ENCODE measurements at regions not wholly inside any gene's neighbourhood (a gene's known extent, or its start where the extent isn't known, plus 50 kb on each side); places are given as distances from the start of the nearest gene placed in this dataset.

DNA sequence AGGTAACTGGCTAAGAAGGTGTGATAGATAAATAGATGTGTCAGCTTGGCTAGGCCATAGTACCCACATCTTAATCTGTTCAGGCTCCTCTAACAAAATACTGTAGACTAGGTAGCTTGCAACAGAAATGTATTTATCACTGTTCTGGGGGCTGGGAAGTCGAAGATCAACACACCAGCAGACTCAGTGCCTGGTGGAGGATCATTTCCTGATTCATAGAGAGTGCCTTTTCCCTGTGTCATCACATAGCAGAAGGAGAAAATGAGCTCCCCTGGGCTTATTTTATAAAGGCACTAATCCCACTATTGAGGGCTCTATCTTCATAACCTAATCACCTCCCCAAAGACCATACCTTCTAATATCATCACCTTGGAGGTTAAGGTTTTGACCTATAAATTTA is 532.7 kb upstream of the OLFM3 start:
- TF ChIP-seq, protein P1, sequence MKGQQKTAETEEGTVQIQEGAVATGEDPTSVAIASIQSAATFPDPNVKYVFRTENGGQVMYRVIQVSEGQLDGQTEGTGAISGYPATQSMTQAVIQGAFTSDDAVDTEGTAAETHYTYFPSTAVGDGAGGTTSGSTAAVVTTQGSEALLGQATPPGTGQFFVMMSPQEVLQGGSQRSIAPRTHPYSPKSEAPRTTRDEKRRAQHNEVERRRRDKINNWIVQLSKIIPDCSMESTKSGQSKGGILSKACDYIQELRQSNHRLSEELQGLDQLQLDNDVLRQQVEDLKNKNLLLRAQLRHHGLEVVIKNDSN (IDR thresholded peaks at IDR 0.05) = no peak
- TF ChIP-seq ZBTB7A (IDR thresholded peaks at IDR 0.05; ENCODE audit: low read depth) = no peak
- no peak for TF ChIP-seq EP300 (IDR thresholded peaks at IDR 0.05; ENCODE audit: borderline replicate concordance)
- TF ChIP-seq EGR1 (IDR thresholded peaks at IDR 0.05) = no peak
- TF ChIP-seq NFIC (IDR thresholded peaks at IDR 0.05) = no peak
- TF ChIP-seq, protein P2, sequence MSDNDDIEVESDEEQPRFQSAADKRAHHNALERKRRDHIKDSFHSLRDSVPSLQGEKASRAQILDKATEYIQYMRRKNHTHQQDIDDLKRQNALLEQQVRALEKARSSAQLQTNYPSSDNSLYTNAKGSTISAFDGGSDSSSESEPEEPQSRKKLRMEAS (IDR thresholded peaks at IDR 0.05) = no peak
- TF ChIP-seq TCF12 (IDR thresholded peaks at IDR 0.05; ENCODE audit: low read depth) = no peak
- TF ChIP-seq, protein P3, sequence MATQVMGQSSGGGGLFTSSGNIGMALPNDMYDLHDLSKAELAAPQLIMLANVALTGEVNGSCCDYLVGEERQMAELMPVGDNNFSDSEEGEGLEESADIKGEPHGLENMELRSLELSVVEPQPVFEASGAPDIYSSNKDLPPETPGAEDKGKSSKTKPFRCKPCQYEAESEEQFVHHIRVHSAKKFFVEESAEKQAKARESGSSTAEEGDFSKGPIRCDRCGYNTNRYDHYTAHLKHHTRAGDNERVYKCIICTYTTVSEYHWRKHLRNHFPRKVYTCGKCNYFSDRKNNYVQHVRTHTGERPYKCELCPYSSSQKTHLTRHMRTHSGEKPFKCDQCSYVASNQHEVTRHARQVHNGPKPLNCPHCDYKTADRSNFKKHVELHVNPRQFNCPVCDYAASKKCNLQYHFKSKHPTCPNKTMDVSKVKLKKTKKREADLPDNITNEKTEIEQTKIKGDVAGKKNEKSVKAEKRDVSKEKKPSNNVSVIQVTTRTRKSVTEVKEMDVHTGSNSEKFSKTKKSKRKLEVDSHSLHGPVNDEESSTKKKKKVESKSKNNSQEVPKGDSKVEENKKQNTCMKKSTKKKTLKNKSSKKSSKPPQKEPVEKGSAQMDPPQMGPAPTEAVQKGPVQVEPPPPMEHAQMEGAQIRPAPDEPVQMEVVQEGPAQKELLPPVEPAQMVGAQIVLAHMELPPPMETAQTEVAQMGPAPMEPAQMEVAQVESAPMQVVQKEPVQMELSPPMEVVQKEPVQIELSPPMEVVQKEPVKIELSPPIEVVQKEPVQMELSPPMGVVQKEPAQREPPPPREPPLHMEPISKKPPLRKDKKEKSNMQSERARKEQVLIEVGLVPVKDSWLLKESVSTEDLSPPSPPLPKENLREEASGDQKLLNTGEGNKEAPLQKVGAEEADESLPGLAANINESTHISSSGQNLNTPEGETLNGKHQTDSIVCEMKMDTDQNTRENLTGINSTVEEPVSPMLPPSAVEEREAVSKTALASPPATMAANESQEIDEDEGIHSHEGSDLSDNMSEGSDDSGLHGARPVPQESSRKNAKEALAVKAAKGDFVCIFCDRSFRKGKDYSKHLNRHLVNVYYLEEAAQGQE (IDR thresholded peaks at IDR 0.05; ENCODE audit: low read depth) = no peak
- TF ChIP-seq TAF1 (IDR thresholded peaks at IDR 0.05; ENCODE audit: low read depth) = no peak
- TF ChIP-seq YY1 (IDR thresholded peaks at IDR 0.05; ENCODE audit: low read depth) = no peak
- TF ChIP-seq CREB1 (IDR thresholded peaks at IDR 0.05; ENCODE audit: low read depth) = no peak
- TF ChIP-seq FOXM1 (IDR thresholded peaks at IDR 0.05; ENCODE audit: borderline replicate concordance, low read depth) = no peak
- TF ChIP-seq TEAD4 (IDR thresholded peaks at IDR 0.05) = no peak
- no peak for TF ChIP-seq CEBPB (IDR thresholded peaks at IDR 0.05)
- TF ChIP-seq RAD21 (IDR thresholded peaks at IDR 0.05; ENCODE audit: low read depth) = no peak

DNA sequence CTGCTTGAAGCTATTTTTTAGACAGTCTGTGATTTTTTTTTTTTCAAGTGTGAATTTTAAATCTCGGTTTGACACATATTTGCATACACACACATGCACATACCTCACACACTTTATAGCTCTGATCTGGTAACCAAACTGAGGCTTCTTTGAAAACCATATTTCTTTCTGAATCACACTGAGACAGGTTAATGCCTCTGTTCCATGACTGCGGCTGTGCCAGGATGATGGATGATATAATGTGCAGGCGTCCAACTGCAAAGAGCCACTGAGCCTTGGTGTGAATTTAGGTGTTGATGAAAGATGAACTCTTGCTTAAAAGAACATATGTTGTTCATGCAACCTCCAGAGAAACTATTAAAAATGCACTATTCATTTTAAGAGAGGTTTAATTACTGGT is 504.0 kb upstream of the OLFM3 start:
- no peak for TF ChIP-seq NFIC (IDR thresholded peaks at IDR 0.05)
- no peak for TF ChIP-seq TCF12 (IDR thresholded peaks at IDR 0.05; ENCODE audit: low read depth)
- TF ChIP-seq EGR1 (IDR thresholded peaks at IDR 0.05) = no peak
- TF ChIP-seq TAF1 (IDR thresholded peaks at IDR 0.05; ENCODE audit: low read depth) = no peak

DNA sequence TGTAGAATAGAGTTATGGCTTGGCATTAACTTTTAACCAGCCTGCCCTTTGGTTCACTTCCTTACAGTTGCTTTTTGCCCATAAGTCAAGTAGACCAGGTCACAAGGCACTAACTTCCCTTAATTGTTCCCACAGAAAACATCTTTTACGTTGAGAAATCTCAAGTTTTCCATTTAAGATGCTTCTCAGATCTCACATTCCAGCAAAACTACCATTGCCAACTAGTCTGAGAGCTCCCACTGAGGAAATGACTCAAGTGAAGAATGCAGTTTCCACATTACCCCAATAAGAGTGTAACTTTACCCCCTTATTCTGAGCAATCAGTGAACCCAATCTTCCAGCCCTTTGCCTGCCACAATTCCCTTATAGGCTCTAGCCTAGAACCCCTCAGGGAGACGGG is 502.2 kb upstream of the OLFM3 start:
- TF ChIP-seq TAF1 (IDR thresholded peaks at IDR 0.05; ENCODE audit: low read depth) (no peak), NFIC (IDR thresholded peaks at IDR 0.05) (0 out of 2 replicates have a peak, but pooled peaks have one; percentile 31), EP300 (IDR thresholded peaks at IDR 0.05; ENCODE audit: borderline replicate concordance) (peak; percentile 59), TCF12 (IDR thresholded peaks at IDR 0.05; ENCODE audit: low read depth) (peak; percentile 23; the same call in 1 of the 2 replicates)

DNA sequence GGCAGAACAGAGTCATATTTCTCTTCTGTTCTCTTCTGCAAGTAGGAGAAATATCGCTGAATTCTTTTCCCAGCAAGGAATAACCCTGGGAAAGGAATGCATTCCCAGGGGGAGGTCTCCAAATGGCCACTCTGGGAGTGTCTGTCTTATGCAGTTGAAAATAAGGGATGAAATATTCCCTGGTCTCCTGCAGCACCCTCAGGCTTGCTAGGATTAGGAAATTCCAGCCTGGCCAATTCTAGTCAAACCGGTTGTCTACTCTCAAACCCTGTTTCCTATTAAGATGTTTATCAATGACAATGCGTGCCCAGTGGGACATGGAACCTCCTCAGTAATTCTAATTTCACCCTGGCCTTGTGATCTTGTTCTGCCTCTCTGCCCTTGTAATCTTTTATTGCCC is 501.1 kb upstream of the OLFM3 start:
- TF ChIP-seq TEAD4 (IDR thresholded peaks at IDR 0.05) (peak; percentile 52), EP300 (IDR thresholded peaks at IDR 0.05; ENCODE audit: borderline replicate concordance) (peak; percentile 50), FOXM1 (IDR thresholded peaks at IDR 0.05; ENCODE audit: borderline replicate concordance, low read depth) (0 out of 2 replicates have a peak, but pooled peaks have one; percentile 16)

DNA sequence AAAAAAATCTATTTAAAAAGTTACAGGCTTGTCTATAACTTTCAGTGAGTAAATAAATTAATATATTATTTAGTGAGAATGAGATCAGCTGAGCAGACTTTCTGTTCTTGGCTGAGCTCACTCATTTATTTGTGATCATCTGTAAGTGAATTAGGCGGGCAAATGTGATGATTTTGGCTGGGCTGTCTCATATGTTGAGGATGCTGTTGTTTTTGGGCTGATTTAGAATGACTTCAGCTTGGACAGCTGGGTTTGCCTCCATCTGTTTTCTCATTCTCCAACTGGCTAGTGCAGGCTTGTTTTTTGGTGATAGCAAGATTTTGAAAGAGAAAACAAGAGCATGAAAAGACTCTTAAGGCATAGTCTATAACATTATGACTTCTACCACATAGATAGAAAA is 475.8 kb upstream of the OLFM3 start:
- TF ChIP-seq EGR1 (IDR thresholded peaks at IDR 0.05) (no peak), TCF12 (IDR thresholded peaks at IDR 0.05; ENCODE audit: low read depth) (no peak), CEBPB (IDR thresholded peaks at IDR 0.05) (no peak), FOXM1 (IDR thresholded peaks at IDR 0.05; ENCODE audit: borderline replicate concordance, low read depth) (no peak), TAF1 (IDR thresholded peaks at IDR 0.05; ENCODE audit: low read depth) (no peak), CREB1 (IDR thresholded peaks at IDR 0.05; ENCODE audit: low read depth) (no peak)
- TF ChIP-seq, protein P1 (IDR thresholded peaks at IDR 0.05) = no peak
- TF ChIP-seq, protein P3 (IDR thresholded peaks at IDR 0.05; ENCODE audit: low read depth) = no peak

DNA sequence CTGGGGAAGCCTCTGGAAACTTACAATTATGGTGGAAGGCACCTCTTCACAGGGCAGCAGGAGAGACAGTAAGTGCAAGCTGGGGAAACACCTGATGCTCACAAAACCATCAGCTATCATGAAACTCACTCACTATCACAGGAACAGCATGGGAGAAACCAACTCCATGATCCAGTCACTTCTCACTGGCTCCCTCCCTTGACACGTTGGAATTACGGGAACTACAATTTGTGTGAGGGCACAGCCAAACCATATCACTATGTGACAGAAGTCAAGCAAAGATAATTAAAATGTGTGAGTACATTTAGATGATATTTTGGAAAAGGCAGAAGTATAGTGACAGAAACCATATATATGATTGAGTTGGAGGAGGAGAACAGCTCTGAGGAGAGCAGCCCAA is 474.0 kb upstream of the OLFM3 start:
- TF ChIP-seq EGR1 (IDR thresholded peaks at IDR 0.05) (no peak), NFIC (IDR thresholded peaks at IDR 0.05) (no peak), TCF12 (IDR thresholded peaks at IDR 0.05; ENCODE audit: low read depth) (no peak), CEBPB (IDR thresholded peaks at IDR 0.05) (no peak), TAF1 (IDR thresholded peaks at IDR 0.05; ENCODE audit: low read depth) (no peak), FOXM1 (IDR thresholded peaks at IDR 0.05; ENCODE audit: borderline replicate concordance, low read depth) (no peak), YY1 (IDR thresholded peaks at IDR 0.05; ENCODE audit: low read depth) (no peak), CREB1 (IDR thresholded peaks at IDR 0.05; ENCODE audit: low read depth) (no peak), EP300 (IDR thresholded peaks at IDR 0.05; ENCODE audit: borderline replicate concordance) (no peak), TEAD4 (IDR thresholded peaks at IDR 0.05) (no peak), RAD21 (IDR thresholded peaks at IDR 0.05; ENCODE audit: low read depth) (no peak), ZBTB7A (IDR thresholded peaks at IDR 0.05; ENCODE audit: low read depth) (no peak)
- TF ChIP-seq, protein P3 (IDR thresholded peaks at IDR 0.05; ENCODE audit: low read depth) = no peak
- TF ChIP-seq, protein P1 (IDR thresholded peaks at IDR 0.05) = no peak
- TF ChIP-seq, protein P2 (IDR thresholded peaks at IDR 0.05) = no peak
